Trophoblast cell (in vitro differentiated cells and primary cell): ENCODE measurements at regions not wholly inside any gene's neighbourhood (a gene's known extent, or its start where the extent isn't known, plus 50 kb on each side); places are given as distances from the start of the nearest gene placed in this dataset.

Source experiments
- DNase-seq, 2 donors: peaks; one replicate each; pipeline ENCODE4 v3.0.0-alpha.2; 2016
- H2AFZ ChIP-seq: 2 replicates; pipeline ENCODE4 v1.6.1; 2013; ENCODE audit warnings: low read length, moderate library complexity, mild to moderate bottlenecking; ENCODE audit not compliant: insufficient read depth, poor library complexity
- H2AK5ac ChIP-seq: 2 replicates; pipeline ENCODE4 v1.6.1; 2013; ENCODE audit warnings: mild to moderate bottlenecking, low read length
- H2BK120ac ChIP-seq: 2 replicates; pipeline ENCODE4 v1.6.1; 2013; ENCODE audit warnings: low read length, mild to moderate bottlenecking, moderate library complexity; ENCODE audit not compliant: insufficient read depth, poor library complexity
- H2BK12ac ChIP-seq: 2 replicates; pipeline ENCODE4 v1.6.1; 2013; ENCODE audit warnings: mild to moderate bottlenecking, low read length, moderate library complexity
- H2BK5ac ChIP-seq: 2 replicates; pipeline ENCODE4 v1.6.1; 2013; ENCODE audit warnings: low read length, low read depth, moderate library complexity, mild to moderate bottlenecking; ENCODE audit not compliant: poor library complexity
- H3K14ac ChIP-seq: 2 replicates; pipeline ENCODE4 v1.6.1; 2013; ENCODE audit warnings: mild to moderate bottlenecking, low read length
- H3K18ac ChIP-seq: 2 replicates; pipeline ENCODE4 v1.6.1; 2013; ENCODE audit warnings: mild to moderate bottlenecking, low read length
- H3K23ac ChIP-seq: 2 replicates; pipeline ENCODE4 v1.6.1; 2013; ENCODE audit warnings: low read length
- H3K27ac ChIP-seq: 2 replicates; pipeline ENCODE4 v1.5.1; 2013; ENCODE audit warnings: low read depth, mild to moderate bottlenecking, inconsistent platforms, low read length, moderate library complexity
- H3K27me3 ChIP-seq: 2 replicates; pipeline ENCODE4 v1.6.1; 2013; ENCODE audit warnings: inconsistent platforms, mild to moderate bottlenecking, low read length, moderate library complexity; ENCODE audit not compliant: insufficient read depth
- H3K36me3 ChIP-seq, 2 experiments: 1 replicate in 1 of 2; 2 replicates in 1 of 2; pipeline ENCODE4 v1.6.1; 2013; ENCODE audit warnings: low read length in 2 of 2, mild to moderate bottlenecking in 2 of 2, moderate library complexity in 1 of 2; ENCODE audit not compliant: insufficient read depth in 2 of 2, control insufficient read depth in 1 of 2
- H3K4ac ChIP-seq: 2 replicates; pipeline ENCODE4 v1.6.1; 2013; ENCODE audit warnings: low read depth, mild to moderate bottlenecking, low read length, moderate library complexity
- H3K4me1 ChIP-seq, 2 experiments: 1 replicate in 1 of 2; 2 replicates in 1 of 2; pipeline ENCODE4 v1.6.1; 2013; ENCODE audit warnings: low read length in 2 of 2, mild to moderate bottlenecking in 2 of 2, moderate library complexity in 1 of 2; ENCODE audit not compliant: insufficient read depth in 2 of 2, control insufficient read depth in 1 of 2
- H3K4me2 ChIP-seq: 2 replicates; pipeline ENCODE4 v1.6.1; 2013; ENCODE audit warnings: inconsistent platforms, mild to moderate bottlenecking, low read length, moderate library complexity
- H3K4me3 ChIP-seq: 2 replicates; pipeline ENCODE4 v1.5.1; 2013; ENCODE audit warnings: mild to moderate bottlenecking, low read depth, low read length, inconsistent platforms
- H3K79me1 ChIP-seq: one replicate; pipeline ENCODE4 v1.6.1; 2013; ENCODE audit warnings: low read length
- H3K79me2 ChIP-seq: 2 replicates; pipeline ENCODE4 v1.6.1; 2013; ENCODE audit warnings: low read length, mild to moderate bottlenecking; ENCODE audit not compliant: control insufficient read depth, insufficient read depth, poor library complexity
- H3K9ac ChIP-seq: 2 replicates; pipeline ENCODE4 v1.6.1; 2013; ENCODE audit warnings: mild to moderate bottlenecking, low read length
- H3K9me3 ChIP-seq: 2 replicates; pipeline ENCODE4 v1.6.1; 2013; ENCODE audit warnings: low read depth, mild to moderate bottlenecking, control low read depth, inconsistent platforms, low read length; ENCODE audit not compliant: insufficient read depth
- H4K12ac ChIP-seq: 2 replicates; pipeline ENCODE4 v1.6.1; 2013; ENCODE audit warnings: low read depth, mild to moderate bottlenecking, low read length, moderate library complexity
- H4K8ac ChIP-seq: 2 replicates; pipeline ENCODE4 v1.6.1; 2013; ENCODE audit warnings: low read depth, mild to moderate bottlenecking, low read length, moderate library complexity
- H4K91ac ChIP-seq: one replicate; pipeline ENCODE4 v1.6.1; 2013; ENCODE audit warnings: low read depth, mild to moderate bottlenecking, low read length, moderate library complexity
- WGBS: extraction: QIAGEN DNeasy Blood & Tissue Kit; methylation state at CpG from one replicate; pipeline ENCODE4 v1.1.7; 2013; ENCODE audit warnings: missing lambda C conversion rate; ENCODE audit not compliant: insufficient read length, insufficient coverage; ENCODE audit errors: extremely low coverage; 5-methylcytosine and 5-hydroxymethylcytosine counted together

GRCh38 chr12:68461645-68462044, 129.5 kb upstream of the MDM1 start:
- Histone ChIP-seq H3K36me3 (no peaks in the 10 kb centered on the region), H3K14ac (no peak overlapping the region), H2BK5ac (no peak overlapping the region), H2BK12ac (no peak overlapping the region), H3K9me3 (no peaks in the 10 kb centered on the region), H3K79me1 (no peaks in the 10 kb centered on the region), H4K12ac (no peak overlapping the region), H4K8ac (no peak overlapping the region), H3K79me2 (no peaks in the 10 kb centered on the region), H3K4me2 (no peak overlapping the region), H3K23ac (no peak overlapping the region), H3K4me3 (no peak overlapping the region), H3K27me3 (no peaks in the 10 kb centered on the region), H3K9ac (no peak overlapping the region), H4K91ac (no peak overlapping the region), H2AFZ (no peak overlapping the region), H2BK120ac (no peak overlapping the region), H3K4ac (no peak overlapping the region), H3K4me1 (no peaks in the 10 kb centered on the region), H3K27ac (no peak overlapping the region), H3K18ac (no peak overlapping the region), H2AK5ac (no peak overlapping the region)
- no CpG with 5 or more reads among the region's 3 CpGs for WGBS
- no peak for DNase-seq

- H3K4ac ChIP-seq = no peak overlapping the region
- no peak overlapping the region for H3K27ac ChIP-seq
- H4K91ac ChIP-seq = no peak overlapping the region
- H3K36me3 ChIP-seq = no peaks in the 10 kb centered on the region
- H3K79me2 ChIP-seq = no peaks in the 10 kb centered on the region
- no peaks in the 10 kb centered on the region for H3K9me3 ChIP-seq
- DNase-seq = no peak
- WGBS = no CpG with 5 or more reads among the region's 4 CpGs
- H2AK5ac ChIP-seq = no peak overlapping the region
- H2BK5ac ChIP-seq = no peak overlapping the region
- no peak overlapping the region for H2AFZ ChIP-seq
- no peaks in the 10 kb centered on the region for H3K79me1 ChIP-seq
- no peak overlapping the region for H4K8ac ChIP-seq
- H4K12ac ChIP-seq = no peak overlapping the region
- no peak overlapping the region for H3K4me2 ChIP-seq
- no peak overlapping the region for H3K4me3 ChIP-seq
- H3K9ac ChIP-seq = no peak overlapping the region
- no peaks in the 10 kb centered on the region for H3K27me3 ChIP-seq
- H3K23ac ChIP-seq = no peak overlapping the region
- H3K14ac ChIP-seq = no peak overlapping the region
- H3K4me1 ChIP-seq = peaks cover 0 to 1% of the 10 kb centered on the region in 2 experiments
- H3K18ac ChIP-seq = no peak overlapping the region
- no peak overlapping the region for H2BK120ac ChIP-seq
- no peak overlapping the region for H2BK12ac ChIP-seq
Observed at GRCh38 chr12:68462803-68463202, 130.6 kb upstream of the MDM1 start.

GRCh38 chr12:68465227-68465626, 133.1 kb upstream of the MDM1 start:
- H3K23ac ChIP-seq = no peak overlapping the region
- H3K14ac ChIP-seq = no peak overlapping the region
- no peaks in the 10 kb centered on the region for H3K79me1 ChIP-seq
- H2BK5ac ChIP-seq = no peak overlapping the region
- H2AK5ac ChIP-seq = no peak overlapping the region
- no peak for DNase-seq
- H3K79me2 ChIP-seq = no peaks in the 10 kb centered on the region
- H3K4me2 ChIP-seq = no peak overlapping the region
- H3K27me3 ChIP-seq = no peaks in the 10 kb centered on the region
- no peaks in the 10 kb centered on the region for H3K9me3 ChIP-seq
- no peak overlapping the region for H2BK12ac ChIP-seq
- no peak overlapping the region for H2BK120ac ChIP-seq
- H3K36me3 ChIP-seq = no peaks in the 10 kb centered on the region
- no CpG with 5 or more reads among the region's 2 CpGs for WGBS
- H3K4ac ChIP-seq = no peak overlapping the region
- H3K4me3 ChIP-seq = no peak overlapping the region
- no peak overlapping the region for H2AFZ ChIP-seq
- H4K91ac ChIP-seq = no peak overlapping the region
- H3K4me1 ChIP-seq = peaks cover 0 to 2% of the 10 kb centered on the region in 2 experiments
- H3K9ac ChIP-seq = no peak overlapping the region
- no peak overlapping the region for H3K18ac ChIP-seq
- H4K12ac ChIP-seq = no peak overlapping the region
- H3K27ac ChIP-seq = no peak overlapping the region
- H4K8ac ChIP-seq = no peak overlapping the region

GRCh38 chr12:68467514-68467913, 135.4 kb upstream of the MDM1 start:
- Histone ChIP-seq H3K23ac (no peak overlapping the region), H3K27me3 (no peaks in the 10 kb centered on the region), H3K9me3 (no peaks in the 10 kb centered on the region), H3K4me3 (no peak overlapping the region), H2BK12ac (no peak overlapping the region), H3K36me3 (no peaks in the 10 kb centered on the region), H3K79me2 (no peaks in the 10 kb centered on the region), H2BK5ac (no peak overlapping the region), H3K18ac (no peak overlapping the region), H3K4me2 (no peak overlapping the region), H3K27ac (no peak overlapping the region), H4K91ac (no peak overlapping the region), H3K14ac (no peak overlapping the region), H2BK120ac (no peak overlapping the region), H4K8ac (no peak overlapping the region), H2AK5ac (no peak overlapping the region), H3K4me1 (peaks cover 0 to 2% of the 10 kb centered on the region in 2 experiments), H3K4ac (no peak overlapping the region), H2AFZ (no peak overlapping the region), H3K9ac (no peak overlapping the region), H3K79me1 (no peaks in the 10 kb centered on the region), H4K12ac (no peak overlapping the region)
- DNase-seq = no peak
- no CpG with 5 or more reads among the region's 3 CpGs for WGBS
